Heart left ventricle (tissue), 13 donors: ENCODE measurements at regions not wholly inside any gene's neighbourhood (a gene's known extent, or its start where the extent isn't known, plus 50 kb on each side); places are given as distances from the start of the nearest gene placed in this dataset.

ENCODE experiments used
- CTCF ChIP-seq, 12 donors: fragments of 200-600 bp; sonication (generic) in 4 of 12; IDR thresholded peaks; one replicate each; pipeline versions ENCODE4 v1.5.0 to v1.8.0; 2018 to 2022; ENCODE audit warnings: antibody characterized with exemption in 12 of 12, mild to moderate bottlenecking in 5 of 12
- POLR2A ChIP-seq, 2 donors: fragments of 450-650 bp; IDR thresholded peaks; one replicate each; pipeline ENCODE4 v1.6.1; 2017; ENCODE audit warnings: antibody characterized with exemption in 2 of 2, mild to moderate bottlenecking in 2 of 2, moderate library complexity in 2 of 2
- donor health status: ischemic (EF 13 %, LVEDD 7.1; RV severe dilation, severe dysfunction).
- donor health status: DM: no; HTN: yes; CAD: no.
- donor health status: DM: no; HTN: no; CAD: no.
- donor health status: ischemic (EF 25% LVEDD 6.9; RV normal size, moderate dysfunction).
- donor health status: ischemic (EF 25% LVEDD 5.7; RV mildly dilated, moderate dysfunction).
- donor health status: ischemic (EF 35%, LVEDD 5.7; RV mildly dilated, moderate dysfunction).
- donor health status: nonischemic (EF 11% LVEDD 7.7; RV severe dilation, severe dysfunction).
- donor health status: DM: yes; HTN: yes; CAD: no.
- donor health status: PGD.
- donor health status: ischemic (EF 29% LVEDD 5.4; RV normal size, mild dysfunction).
- donor health status: nonischemic (EF 23%, LVEDD 6.1; RV moderate dilation, normal function).

DNA sequence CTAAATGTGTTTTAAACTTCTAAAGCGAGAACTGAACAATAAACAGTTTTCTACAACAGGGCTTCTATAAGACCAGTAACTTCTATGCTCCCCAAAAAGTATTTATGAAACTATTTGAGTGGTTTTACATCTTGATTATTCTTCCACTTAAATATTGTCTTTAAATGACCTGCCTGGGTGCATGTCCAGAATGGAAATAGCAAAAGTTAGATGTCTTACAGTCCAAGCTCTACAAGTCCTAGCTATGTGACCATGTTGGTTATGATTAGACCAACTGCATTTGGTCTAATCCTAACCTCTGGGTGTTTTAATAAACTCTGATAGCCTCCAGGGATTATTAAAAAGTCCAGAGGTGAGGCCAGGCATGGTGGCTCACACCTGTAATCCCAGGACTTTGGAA, 79.0 kb upstream of the ATXN3L start:
- TF ChIP-seq CTCF (IDR thresholded peaks at IDR 0.05) = no peak
- no peak for TF ChIP-seq POLR2A (IDR thresholded peaks at IDR 0.05)
